Natural killer cell (primary cell): ENCODE measurements at regions not wholly inside any gene's neighbourhood (a gene's known extent, or its start where the extent isn't known, plus 50 kb on each side); places are given as distances from the start of the nearest gene placed in this dataset.

Experiments
- ATAC-seq, 3 donors: fragments of 150-1000 bp in 2 of 3; fragments of 200-7000 bp in 1 of 3; cut with Tn5 transposase; 1 replicate in 1 of 3; 2 replicates in 2 of 3; pipeline ENCODE4 v1.10.0; 2021; ENCODE audit warnings: mild to moderate bottlenecking in 2 of 3, moderate library complexity in 2 of 3
- DNase-seq, 2 donors: peaks; one replicate each; pipeline versions ENCODE4 v3.0.0 to v3.0.0-alpha.2; 2013 to 2021; ENCODE audit warnings: mixed read lengths in 1 of 2
- H3K27ac ChIP-seq: one replicate; pipeline ENCODE4 v1.5.1; 2013; ENCODE audit warnings: mild to moderate bottlenecking, low read length
- H3K27me3 ChIP-seq: one replicate; pipeline ENCODE4 v1.6.1; 2013; ENCODE audit warnings: low read length; ENCODE audit not compliant: control insufficient read depth, insufficient read depth
- H3K36me3 ChIP-seq: one replicate; pipeline ENCODE4 v1.6.1; 2013; ENCODE audit warnings: low read length; ENCODE audit not compliant: control insufficient read depth, insufficient read depth
- H3K4me1 ChIP-seq: one replicate; pipeline ENCODE4 v1.6.1; 2013; ENCODE audit warnings: low read length; ENCODE audit not compliant: control insufficient read depth, insufficient read depth
- H3K4me3 ChIP-seq: one replicate; pipeline ENCODE4 v1.5.1; 2013; ENCODE audit warnings: low read length
- H3K9me3 ChIP-seq: one replicate; pipeline ENCODE4 v1.6.1; 2013; ENCODE audit warnings: low read length; ENCODE audit not compliant: control insufficient read depth, insufficient read depth
- H3K27ac Mint-ChIP-seq, 2 donors: one replicate each; pipeline ENCODE4 v1.8.0; 2022; ENCODE audit warnings: mild to moderate bottlenecking in 2 of 2, mixed read lengths in 2 of 2, moderate library complexity in 1 of 2
- H3K27me3 Mint-ChIP-seq, 2 donors: one replicate each; pipeline ENCODE4 v1.8.0; 2022; ENCODE audit warnings: low read depth in 2 of 2, mixed read lengths in 2 of 2
- H3K36me3 Mint-ChIP-seq: one replicate; pipeline ENCODE4 v1.8.0; 2022; ENCODE audit warnings: mixed read lengths
- H3K4me1 Mint-ChIP-seq, 2 donors: one replicate each; pipeline ENCODE4 v1.8.0; 2022; ENCODE audit warnings: mixed read lengths in 2 of 2
- H3K4me3 Mint-ChIP-seq: one replicate; pipeline ENCODE4 v1.8.0; 2022; ENCODE audit warnings: mild to moderate bottlenecking, moderate library complexity, mixed read lengths
- H3K9me3 Mint-ChIP-seq, 2 donors: one replicate each; pipeline ENCODE4 v1.8.0; 2022; ENCODE audit warnings: mixed read lengths in 2 of 2
- WGBS: methylation state at CpG from one replicate; pipeline ENCODE4 v1.1.7; 2013; ENCODE audit warnings: missing lambda C conversion rate; ENCODE audit not compliant: insufficient coverage; 5-methylcytosine and 5-hydroxymethylcytosine counted together
- intact Hi-C: fragments of 100-400 bp; cut with micrococcal nuclease; formaldehyde crosslinking; loops from one replicate; pipeline ENCODE4 v1.14.2; 2022
- TF ChIP-seq, protein P1 (sequence below): fragments of 200-600 bp; IDR thresholded peaks from one replicate; pipeline ENCODE4 v1.8.0; 2022; ENCODE audit warnings: antibody characterized with exemption

DNA sequence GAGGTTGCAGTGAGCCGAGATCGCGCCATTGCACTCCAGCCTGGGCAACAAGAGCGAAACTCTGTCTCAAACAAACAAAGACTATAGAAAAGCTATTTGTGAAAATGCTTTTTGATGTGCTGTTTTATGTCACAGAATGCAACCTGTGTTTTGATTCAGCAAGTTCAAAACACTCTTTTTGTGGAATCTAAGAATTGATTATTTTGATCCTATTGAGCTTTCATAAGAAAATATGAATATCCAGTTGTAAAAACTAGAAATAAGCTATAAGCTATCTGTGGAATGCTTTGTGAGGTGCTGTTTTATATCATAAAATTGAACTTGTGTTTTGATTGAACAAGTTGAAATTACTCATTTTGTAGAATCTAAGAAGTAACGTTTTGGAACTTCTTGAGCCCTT lies 110.7 kb upstream of the VPREB1 start:
- no peaks in the 10 kb centered on the region for H3K4me1 Mint-ChIP-seq
- WGBS = 100% methylated on average over 4 of the region's 5 CpGs

DNA sequence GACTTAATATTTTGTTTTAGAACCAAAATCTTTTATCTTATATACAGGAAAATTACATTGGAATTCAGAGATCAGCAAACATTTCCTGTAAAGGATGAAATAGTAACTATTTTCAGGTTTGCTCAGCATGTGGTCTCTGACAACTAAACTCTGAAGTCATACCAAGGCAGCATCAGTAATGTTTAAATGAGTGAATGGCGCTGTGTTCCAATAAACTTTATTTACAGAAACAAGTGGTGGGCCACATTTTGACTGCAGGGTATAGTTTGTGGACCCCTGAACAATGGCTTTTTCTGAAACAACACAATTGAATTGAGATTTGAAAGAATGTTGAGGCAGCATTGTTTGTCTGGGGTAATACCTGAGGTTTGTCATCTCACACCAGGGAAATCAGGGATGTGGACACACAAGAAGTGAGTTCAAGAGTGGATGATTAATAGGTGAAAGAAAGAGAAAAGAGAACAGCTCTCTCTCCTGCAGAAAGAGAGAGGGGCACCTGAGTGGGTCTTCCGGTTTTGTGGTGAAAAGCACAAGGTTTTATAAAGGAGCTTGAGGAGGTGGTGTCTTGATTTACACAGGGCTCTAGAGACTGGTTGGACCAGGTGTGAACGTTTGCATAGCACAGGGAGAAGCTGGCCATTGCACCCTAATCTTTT lies 113.5 kb upstream of the VPREB1 start:
- ATAC-seq (no peak), DNase-seq (no peak)
- Histone ChIP-seq H3K36me3 (no peaks in the 10 kb centered on the region), H3K27ac (no peak overlapping the region), H3K27me3 (peaks cover 3% of the 10 kb centered on the region), H3K4me1 (no peaks in the 10 kb centered on the region), H3K9me3 (no peaks in the 10 kb centered on the region), H3K4me3 (no peak overlapping the region)
- Mint-ChIP-seq H3K27ac (no peak overlapping the region), H3K4me1 (no peaks in the 10 kb centered on the region), H3K9me3 (no peaks in the 10 kb centered on the region), H3K27me3 (peaks cover 8 to 20% of the 10 kb centered on the region in 2 donors), H3K4me3 (no peak overlapping the region), H3K36me3 (no peaks in the 10 kb centered on the region)
- intact Hi-C loops = no loop called here
- 77% methylated on average over 2 of the region's 3 CpGs for WGBS
- TF ChIP-seq, protein P1, sequence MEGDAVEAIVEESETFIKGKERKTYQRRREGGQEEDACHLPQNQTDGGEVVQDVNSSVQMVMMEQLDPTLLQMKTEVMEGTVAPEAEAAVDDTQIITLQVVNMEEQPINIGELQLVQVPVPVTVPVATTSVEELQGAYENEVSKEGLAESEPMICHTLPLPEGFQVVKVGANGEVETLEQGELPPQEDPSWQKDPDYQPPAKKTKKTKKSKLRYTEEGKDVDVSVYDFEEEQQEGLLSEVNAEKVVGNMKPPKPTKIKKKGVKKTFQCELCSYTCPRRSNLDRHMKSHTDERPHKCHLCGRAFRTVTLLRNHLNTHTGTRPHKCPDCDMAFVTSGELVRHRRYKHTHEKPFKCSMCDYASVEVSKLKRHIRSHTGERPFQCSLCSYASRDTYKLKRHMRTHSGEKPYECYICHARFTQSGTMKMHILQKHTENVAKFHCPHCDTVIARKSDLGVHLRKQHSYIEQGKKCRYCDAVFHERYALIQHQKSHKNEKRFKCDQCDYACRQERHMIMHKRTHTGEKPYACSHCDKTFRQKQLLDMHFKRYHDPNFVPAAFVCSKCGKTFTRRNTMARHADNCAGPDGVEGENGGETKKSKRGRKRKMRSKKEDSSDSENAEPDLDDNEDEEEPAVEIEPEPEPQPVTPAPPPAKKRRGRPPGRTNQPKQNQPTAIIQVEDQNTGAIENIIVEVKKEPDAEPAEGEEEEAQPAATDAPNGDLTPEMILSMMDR = no peak

More for the DNA sequence above, 110.7 kb upstream of the VPREB1 start:
- no peak overlapping the region for H3K4me3 ChIP-seq
- intact Hi-C loops = no loop called here
- H3K36me3 Mint-ChIP-seq = no peaks in the 10 kb centered on the region
- H3K27me3 ChIP-seq = peaks cover 3% of the 10 kb centered on the region
- H3K9me3 ChIP-seq = no peaks in the 10 kb centered on the region
- H3K27me3 Mint-ChIP-seq = peaks cover 5 to 13% of the 10 kb centered on the region in 2 donors
- no peak for DNase-seq
- H3K27ac ChIP-seq = no peak overlapping the region
- no peaks in the 10 kb centered on the region for H3K4me1 ChIP-seq
- no peaks in the 10 kb centered on the region for H3K9me3 Mint-ChIP-seq
- ATAC-seq = no peak
- H3K27ac Mint-ChIP-seq = no peak overlapping the region
- no peak overlapping the region for H3K4me3 Mint-ChIP-seq
- TF ChIP-seq, protein P1 = no peak
- H3K36me3 ChIP-seq = no peaks in the 10 kb centered on the region

DNA sequence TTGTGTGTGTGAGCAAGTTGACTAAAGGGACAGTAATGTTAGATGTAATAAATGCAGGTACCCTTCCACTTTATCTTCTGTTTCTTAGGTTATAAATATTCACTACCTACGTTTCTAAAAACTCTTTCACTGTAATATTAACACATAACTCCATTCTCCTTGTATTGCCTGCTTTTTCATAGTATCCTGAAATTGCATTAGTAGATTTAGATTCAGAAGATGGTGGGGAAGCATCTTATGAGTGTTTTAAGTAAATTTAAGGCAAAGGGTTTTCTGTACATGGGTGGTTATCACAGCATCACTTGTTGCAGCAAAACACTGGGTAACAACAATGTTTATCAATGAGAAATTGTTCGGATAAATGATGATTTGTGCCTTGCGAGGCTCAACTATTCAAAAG lies 115.2 kb upstream of the VPREB1 start:
- Mint-ChIP-seq H3K27ac (no peak overlapping the region), H3K27me3 (peaks cover 8 to 20% of the 10 kb centered on the region in 2 donors), H3K4me3 (no peak overlapping the region), H3K36me3 (no peaks in the 10 kb centered on the region), H3K4me1 (no peaks in the 10 kb centered on the region), H3K9me3 (no peaks in the 10 kb centered on the region)
- Histone ChIP-seq H3K9me3 (no peaks in the 10 kb centered on the region), H3K4me1 (no peaks in the 10 kb centered on the region), H3K27me3 (peaks cover under 1% of the 10 kb centered on the region), H3K27ac (no peak overlapping the region), H3K36me3 (no peaks in the 10 kb centered on the region), H3K4me3 (no peak overlapping the region)
- TF ChIP-seq, protein P1 = no peak
- no peak for DNase-seq
- intact Hi-C loops = no loop called here
- WGBS = 90% methylated on average over 2 of the region's 3 CpGs
- ATAC-seq = no peak

GRCh38 chr22:22128440-22128839 lies 116.1 kb upstream of the VPREB1 start:
- no peak overlapping the region for H3K27ac Mint-ChIP-seq
- WGBS = 95% methylated on average over 2 of the region's 2 CpGs

More at GRCh38 chr22:22128440-22128839, 116.1 kb upstream of the VPREB1 start:
- Histone ChIP-seq H3K4me1 (no peaks in the 10 kb centered on the region), H3K27ac (no peak overlapping the region), H3K9me3 (no peaks in the 10 kb centered on the region), H3K27me3 (no peaks in the 10 kb centered on the region), H3K4me3 (no peak overlapping the region), H3K36me3 (no peaks in the 10 kb centered on the region)
- Mint-ChIP-seq H3K9me3 (no peaks in the 10 kb centered on the region), H3K27me3 (peaks cover 8 to 20% of the 10 kb centered on the region in 2 donors), H3K36me3 (no peaks in the 10 kb centered on the region), H3K4me1 (no peaks in the 10 kb centered on the region), H3K4me3 (no peak overlapping the region)
- DNase-seq = no peak
- ATAC-seq = no peak
- intact Hi-C loops = no loop called here
- TF ChIP-seq, protein P1 = no peak
